H9 (cell line): ENCODE measurements at regions not wholly inside any gene's neighbourhood (a gene's known extent, or its start where the extent isn't known, plus 50 kb on each side); places are given as distances from the start of the nearest gene placed in this dataset.

Experiments used
- DNase-seq: peaks from one replicate; pipeline ENCODE4 v3.0.0-alpha.2; 2017
- H2AFZ ChIP-seq: one replicate; pipeline ENCODE4 v1.6.1; 2013; ENCODE audit warnings: mild to moderate bottlenecking, low read length, control low read depth, moderate library complexity
- H2AK5ac ChIP-seq: 2 replicates; pipeline ENCODE4 v1.6.1; 2013; ENCODE audit warnings: low read length, control low read depth, mixed read lengths; ENCODE audit not compliant: insufficient read length
- H2BK120ac ChIP-seq: one replicate; pipeline ENCODE4 v1.6.1; 2013; ENCODE audit warnings: low read depth, mild to moderate bottlenecking, low read length, control low read depth, inconsistent platforms; ENCODE audit not compliant: poor library complexity, severe bottlenecking
- H2BK12ac ChIP-seq: 2 replicates; pipeline ENCODE4 v1.6.1; 2013; ENCODE audit warnings: low read length, control low read depth, mixed read lengths, low read depth; ENCODE audit not compliant: insufficient read length
- H2BK15ac ChIP-seq: 2 replicates; pipeline ENCODE4 v1.6.1; 2013; ENCODE audit warnings: low read depth, low read length, control low read depth
- H2BK20ac ChIP-seq: one replicate; pipeline ENCODE4 v1.6.1; 2013; ENCODE audit warnings: low read depth, mild to moderate bottlenecking, low read length, control low read depth, inconsistent platforms; ENCODE audit not compliant: poor library complexity, severe bottlenecking
- H2BK5ac ChIP-seq: 2 replicates; pipeline ENCODE4 v1.6.1; 2013; ENCODE audit warnings: low read length, control low read depth, mixed read lengths; ENCODE audit not compliant: insufficient read length
- H3K14ac ChIP-seq: 2 replicates; pipeline ENCODE4 v1.6.1; 2013; ENCODE audit warnings: low read length, control low read depth; ENCODE audit not compliant: insufficient read depth
- H3K18ac ChIP-seq: 2 replicates; pipeline ENCODE4 v1.6.1; 2013; ENCODE audit warnings: low read depth, mild to moderate bottlenecking, mixed read lengths, low read length, control low read depth; ENCODE audit not compliant: insufficient read length
- H3K23ac ChIP-seq: 2 replicates; pipeline ENCODE4 v1.6.1; 2013; ENCODE audit warnings: low read length, control low read depth, mixed read lengths, low read depth; ENCODE audit not compliant: insufficient read length
- H3K23me2 ChIP-seq: 2 replicates; pipeline ENCODE4 v1.6.1; 2013; ENCODE audit warnings: low read depth, mild to moderate bottlenecking, mixed read lengths, low read length, control low read depth; ENCODE audit not compliant: insufficient read length, poor library complexity, severe bottlenecking
- H3K27ac ChIP-seq: 2 replicates; pipeline ENCODE4 v1.5.1; 2013; ENCODE audit warnings: low read length, control low read depth, mixed read lengths, low read depth; ENCODE audit not compliant: insufficient read length
- H3K27me3 ChIP-seq: 2 replicates; pipeline ENCODE4 v1.6.1; 2013; ENCODE audit warnings: low read length, control low read depth, inconsistent platforms; ENCODE audit not compliant: insufficient read depth
- H3K4ac ChIP-seq: 2 replicates; pipeline ENCODE4 v1.6.1; 2013; ENCODE audit warnings: low read depth, mild to moderate bottlenecking, control low read depth, inconsistent platforms, low read length, moderate library complexity
- H3K4me1 ChIP-seq: 2 replicates; pipeline ENCODE4 v1.6.1; 2013; ENCODE audit warnings: low read length, control low read depth, inconsistent platforms; ENCODE audit not compliant: insufficient read depth
- H3K4me2 ChIP-seq: 2 replicates; pipeline ENCODE4 v1.6.1; 2013; ENCODE audit warnings: low read length, control low read depth, mixed read lengths; ENCODE audit not compliant: insufficient read length, insufficient read depth
- H3K56ac ChIP-seq: 2 replicates; pipeline ENCODE4 v1.6.1; 2013; ENCODE audit warnings: low read depth, mild to moderate bottlenecking, mixed read lengths, low read length, control low read depth; ENCODE audit not compliant: insufficient read length
- H3K79me1 ChIP-seq: 2 replicates; pipeline ENCODE4 v1.6.1; 2013; ENCODE audit warnings: low read depth, mild to moderate bottlenecking, moderate library complexity, low read length, control low read depth, inconsistent platforms; ENCODE audit not compliant: insufficient read depth, poor library complexity, severe bottlenecking
- H3K79me2 ChIP-seq: 2 replicates; pipeline ENCODE4 v1.6.1; 2013; ENCODE audit warnings: low read length, control low read depth, inconsistent platforms; ENCODE audit not compliant: insufficient read depth
- H3K9ac ChIP-seq: 2 replicates; pipeline ENCODE4 v1.6.1; 2013; ENCODE audit warnings: low read length, control low read depth, mixed read lengths; ENCODE audit not compliant: insufficient read length; ENCODE audit errors: extremely low read depth
- H3K9me3 ChIP-seq: one replicate; pipeline ENCODE4 v1.6.1; 2013; ENCODE audit warnings: low read depth, low read length, inconsistent platforms; ENCODE audit not compliant: control insufficient read depth
- H3T11ph ChIP-seq: one replicate; pipeline ENCODE4 v1.6.1; 2013; ENCODE audit warnings: mild to moderate bottlenecking, low read length, control low read depth, inconsistent platforms
- H4K20me1 ChIP-seq: one replicate; pipeline ENCODE4 v1.6.1; 2013; ENCODE audit not compliant: control insufficient read depth, insufficient read length, insufficient read depth
- H4K5ac ChIP-seq: 2 replicates; pipeline ENCODE4 v1.6.1; 2013; ENCODE audit warnings: low read depth, mild to moderate bottlenecking, mixed read lengths, low read length, control low read depth; ENCODE audit not compliant: insufficient read length
- H4K8ac ChIP-seq: replicated peaks from 2 replicates; pipeline ENCODE4 v1.6.1; 2013; ENCODE audit warnings: low read length, control low read depth, mixed read lengths, low read depth; ENCODE audit not compliant: insufficient read length
- H4K91ac ChIP-seq: 2 replicates; pipeline ENCODE4 v1.6.1; 2013; ENCODE audit warnings: low read depth, mild to moderate bottlenecking, moderate library complexity, mixed read lengths, low read length, control low read depth; ENCODE audit not compliant: insufficient read length
- H3K27ac Mint-ChIP-seq, 3 experiments: 2 replicates in 2 of 3; 3 replicates in 1 of 3; pipeline ENCODE4 v1.8.0; 2020 to 2021; ENCODE audit warnings: mixed read lengths in 3 of 3, mild to moderate bottlenecking in 1 of 3, moderate library complexity in 1 of 3
- H3K27me3 Mint-ChIP-seq: 2 replicates; pipeline ENCODE4 v1.8.0; 2021; ENCODE audit warnings: low read depth, mild to moderate bottlenecking, moderate library complexity, mixed read lengths
- H3K36me3 Mint-ChIP-seq, 3 experiments: 2 replicates in 2 of 3; 3 replicates in 1 of 3; pipeline ENCODE4 v1.8.0; 2020 to 2021; ENCODE audit warnings: low read depth in 3 of 3, mixed read lengths in 3 of 3; ENCODE audit not compliant: insufficient read depth in 1 of 3
- H3K4me1 Mint-ChIP-seq, 2 experiments: 2 replicates each; pipeline ENCODE4 v1.8.0; 2020; ENCODE audit warnings: mixed read lengths in 2 of 2
- H3K4me3 Mint-ChIP-seq, 2 experiments: 2 replicates in 1 of 2; 3 replicates in 1 of 2; pipeline ENCODE4 v1.8.0; 2020 to 2021; ENCODE audit warnings: mild to moderate bottlenecking in 2 of 2, mixed read lengths in 2 of 2, moderate library complexity in 1 of 2
- H3K9me3 Mint-ChIP-seq, 2 experiments: 2 replicates in 1 of 2; 3 replicates in 1 of 2; pipeline ENCODE4 v1.8.0; 2020; ENCODE audit warnings: mild to moderate bottlenecking in 2 of 2, mixed read lengths in 2 of 2, moderate library complexity in 1 of 2
- WGBS: extraction: QIAGEN DNeasy Blood & Tissue Kit; methylation state at CpG from one replicate; pipeline ENCODE4 v1.1.7; 2013; ENCODE audit warnings: missing lambda C conversion rate, low lambda C conversion rate, mixed read lengths; ENCODE audit not compliant: insufficient read length; ENCODE audit errors: extremely low coverage; 5-methylcytosine and 5-hydroxymethylcytosine counted together
- TF ChIP-seq, protein P1 (sequence below): fragments of 200-600 bp; sonication (generic); conservative IDR thresholded peaks from 3 replicates; pipeline ENCODE4 v1.8.0; 2021; ENCODE audit warnings: antibody characterized with exemption, mild to moderate bottlenecking

DNA sequence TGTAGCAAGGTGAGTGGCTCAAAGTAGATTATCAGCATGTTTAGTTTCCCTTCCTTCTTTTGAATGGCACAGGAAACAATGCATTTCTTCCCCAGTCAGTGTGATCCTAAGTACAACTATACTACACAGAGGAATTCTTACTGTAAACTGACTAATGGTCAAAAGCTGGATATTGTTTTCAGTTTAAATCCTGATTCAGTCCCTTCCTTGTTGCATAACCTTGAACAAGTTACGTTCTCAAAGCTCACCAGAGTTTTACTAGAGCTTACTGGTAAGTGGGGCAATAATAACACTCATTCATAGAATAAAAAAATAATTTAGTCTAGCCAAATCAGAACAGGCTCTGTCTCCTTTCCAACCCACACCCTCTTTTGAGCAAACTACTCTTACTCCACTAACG is 180.1 kb downstream of the POSTN start:
- peaks cover 0 to 1% (median 0%) of the 10 kb centered on the region in 3 experiments; a peak in 1 of 7 replicates for H3K36me3 Mint-ChIP-seq
- H3K79me2 ChIP-seq, result no peaks in the 10 kb centered on the region; the same call in 1 of the 2 replicates
- no peak overlapping the region; a peak in 1 of 7 replicates for H3K27ac Mint-ChIP-seq
- no peaks in the 10 kb centered on the region for H3K4me1 ChIP-seq
- H3K27ac ChIP-seq, result no peak overlapping the region
- no peak overlapping the region for H3K4me2 ChIP-seq
- H2AFZ ChIP-seq, result no peak overlapping the region
- no peaks in the 10 kb centered on the region for H3K23me2 ChIP-seq
- DNase-seq, result no peak
- no peak overlapping the region for H3K4me3 Mint-ChIP-seq
- no peak overlapping the region for H2BK12ac ChIP-seq
- H3K9ac ChIP-seq, result no peak overlapping the region
- no peak overlapping the region for H3K4ac ChIP-seq
- H3T11ph ChIP-seq, result no peak overlapping the region
- H3K27me3 Mint-ChIP-seq, result no peaks in the 10 kb centered on the region
- WGBS, result no CpG with 5 or more reads among the region's 2 CpGs
- H3K79me1 ChIP-seq, result no peaks in the 10 kb centered on the region
- H4K8ac ChIP-seq, result no peak overlapping the region
- no peaks in the 10 kb centered on the region for H3K27me3 ChIP-seq
- no peaks in the 10 kb centered on the region for H3K9me3 ChIP-seq
- no peak overlapping the region for H3K23ac ChIP-seq
- no peak overlapping the region for H2BK120ac ChIP-seq
- no peaks in the 10 kb centered on the region for H4K20me1 ChIP-seq
- H4K5ac ChIP-seq, result no peak overlapping the region
- no peak overlapping the region for H3K18ac ChIP-seq
- no peaks in the 10 kb centered on the region for H3K9me3 Mint-ChIP-seq
- TF ChIP-seq, protein P1, sequence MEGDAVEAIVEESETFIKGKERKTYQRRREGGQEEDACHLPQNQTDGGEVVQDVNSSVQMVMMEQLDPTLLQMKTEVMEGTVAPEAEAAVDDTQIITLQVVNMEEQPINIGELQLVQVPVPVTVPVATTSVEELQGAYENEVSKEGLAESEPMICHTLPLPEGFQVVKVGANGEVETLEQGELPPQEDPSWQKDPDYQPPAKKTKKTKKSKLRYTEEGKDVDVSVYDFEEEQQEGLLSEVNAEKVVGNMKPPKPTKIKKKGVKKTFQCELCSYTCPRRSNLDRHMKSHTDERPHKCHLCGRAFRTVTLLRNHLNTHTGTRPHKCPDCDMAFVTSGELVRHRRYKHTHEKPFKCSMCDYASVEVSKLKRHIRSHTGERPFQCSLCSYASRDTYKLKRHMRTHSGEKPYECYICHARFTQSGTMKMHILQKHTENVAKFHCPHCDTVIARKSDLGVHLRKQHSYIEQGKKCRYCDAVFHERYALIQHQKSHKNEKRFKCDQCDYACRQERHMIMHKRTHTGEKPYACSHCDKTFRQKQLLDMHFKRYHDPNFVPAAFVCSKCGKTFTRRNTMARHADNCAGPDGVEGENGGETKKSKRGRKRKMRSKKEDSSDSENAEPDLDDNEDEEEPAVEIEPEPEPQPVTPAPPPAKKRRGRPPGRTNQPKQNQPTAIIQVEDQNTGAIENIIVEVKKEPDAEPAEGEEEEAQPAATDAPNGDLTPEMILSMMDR, result no peak
- H4K91ac ChIP-seq, result no peak overlapping the region
- H3K56ac ChIP-seq, result no peak overlapping the region
- H2BK5ac ChIP-seq, result no peak overlapping the region
- H2AK5ac ChIP-seq, result no peak overlapping the region
- H2BK20ac ChIP-seq, result no peak overlapping the region
- H3K14ac ChIP-seq, result no peak overlapping the region
- H2BK15ac ChIP-seq, result no peak overlapping the region
- H3K4me1 Mint-ChIP-seq, result peaks cover 4% of the 10 kb centered on the region in 2 experiments; a peak in 2 of 4 replicates
